ENCODE measurements at regions not wholly inside any gene's neighbourhood (a gene's known extent, or its start where the extent isn't known, plus 50 kb on each side); places are given as distances from the start of the nearest gene placed in this dataset.

GRCh38 chr1:177784936-177785335 lies 184.9 kb downstream of the SEC16B start:
- no peak overlapping the region for H4K91ac ChIP-seq (ENCODE audit: insufficient read depth, low read depth, low read length)
- no peak for TF ChIP-seq RCOR1 (IDR thresholded peaks at IDR 0.05; ENCODE audit: insufficient replicate concordance, low read length)
- TF ChIP-seq POLR2A (IDR thresholded peaks at IDR 0.05; ENCODE audit: low read depth, low read length) = no peak
- TF ChIP-seq RFX5 (IDR thresholded peaks at IDR 0.05; ENCODE audit: low read depth, low read length) = no peak
- TF ChIP-seq FOS (IDR thresholded peaks at IDR 0.05; ENCODE audit: low read depth, low read length) = no peak
- TF ChIP-seq MXI1 (IDR thresholded peaks at IDR 0.05; ENCODE audit: borderline replicate concordance, low read depth, low read length) = no peak
- TF ChIP-seq CEBPB (IDR thresholded peaks at IDR 0.05; ENCODE audit: low read depth, low read length) = no peak
- TF ChIP-seq MAZ (IDR thresholded peaks at IDR 0.05; ENCODE audit: borderline replicate concordance, low read depth, low read length) = no peak
- TF ChIP-seq CTCF (conservative IDR thresholded peaks at IDR 0.05; ENCODE audit: low read depth, low read length) = no peak
- H2AFZ ChIP-seq (replicated peaks; ENCODE audit: low read length, poor library complexity) = no peak overlapping the region
- intact Hi-C loops (cut with micrococcal nuclease) (loop anchor here (5.0 kb wide), 2 partner anchors 162 to 888 kb away; no protein-coding TSS in a partner anchor), dilution Hi-C loops (cut with HindIII; ENCODE audit: low sequenced_read_pairs, unreplicated experiment) (no loop called here), in situ Hi-C loops (cut with MboI; ENCODE audit: low sequenced_read_pairs) (no loop called here)
- H3K9me1 ChIP-seq (ENCODE audit: insufficient read depth, low read length) = no peaks in the 10 kb centered on the region
- no peak overlapping the region for H3K4ac ChIP-seq (ENCODE audit: low read depth, low read length)
- H2BK120ac ChIP-seq (ENCODE audit: low read depth, low read length) = no peak overlapping the region
- no peaks in the 10 kb centered on the region for H3K4me1 ChIP-seq (ENCODE audit: control insufficient read depth, insufficient read depth, low read length)
- H3K56ac ChIP-seq (ENCODE audit: extremely low read depth, insufficient read depth, low read length) = no peak overlapping the region
- no peak overlapping the region for H2AK9ac ChIP-seq (replicated peaks; ENCODE audit: low read depth, low read length, poor library complexity)
- H3K4me2 ChIP-seq (ENCODE audit: low read depth, low read length) = no peak overlapping the region
- ATAC-seq (ENCODE audit: low read depth) (no peak), DNase-seq (no peak)
- WGBS, 2 experiments (ENCODE audit: extremely low coverage in 2 of 2, insufficient read length in 1 of 2) = no CpG with 5 or more reads among the region's 1 CpG
- H3K9ac ChIP-seq (ENCODE audit: low read depth, low read length) = no peak overlapping the region
- H3K14ac ChIP-seq (replicated peaks; ENCODE audit: low read depth, low read length) = no peak overlapping the region
- no peak overlapping the region for H4K8ac ChIP-seq (ENCODE audit: low read depth in 2 of 2, low read length in 2 of 2)
- H3K18ac ChIP-seq (ENCODE audit: low read depth, low read length) = no peak overlapping the region
- no peak overlapping the region for H3K23ac ChIP-seq (ENCODE audit: low read depth, low read length)
- H2BK5ac ChIP-seq (ENCODE audit: low read depth, low read length, poor library complexity, severe bottlenecking) = no peak overlapping the region
- H3K79me1 ChIP-seq (ENCODE audit: low read depth in 1 of 2, low read length in 2 of 2) = no peaks in the 10 kb centered on the region
- no peak overlapping the region for H2BK20ac ChIP-seq (ENCODE audit: low read depth, low read length)
- H4K20me1 ChIP-seq (ENCODE audit: insufficient read depth, low read length) = no peaks in the 10 kb centered on the region
- H2BK15ac ChIP-seq (ENCODE audit: low read depth, low read length) = no peak overlapping the region
- H2AK5ac ChIP-seq (ENCODE audit: low read depth, low read length) = no peak overlapping the region
- BruUV-seq (replicated peaks) = no TSS peak
- H3K27me3 ChIP-seq (ENCODE audit: control insufficient read depth, insufficient read depth, low read length) = peaks cover 2% of the 10 kb centered on the region
- H3K27ac ChIP-seq (ENCODE audit: insufficient read depth, low read length) = no peak overlapping the region
- H3K9me3 ChIP-seq (ENCODE audit: control insufficient read depth, insufficient read depth, low read length) = no peaks in the 10 kb centered on the region
- H3K36me3 ChIP-seq (ENCODE audit: control insufficient read depth, insufficient read depth, low read length) = no peaks in the 10 kb centered on the region
- POLR2A ChIA-PET (ENCODE audit: unreplicated experiment) = no interaction called here
- CTCF ChIA-PET = no interaction called here
- no peak overlapping the region for H4K5ac ChIP-seq (ENCODE audit: low read depth, low read length)
- no peak overlapping the region for H3K4me3 ChIP-seq (ENCODE audit: insufficient read depth, low read depth, low read length)
